ENCODE measurements at regions not wholly inside any gene's neighbourhood (a gene's known extent, or its start where the extent isn't known, plus 50 kb on each side); places are given as distances from the start of the nearest gene placed in this dataset.

GRCh38 chr1:81375884-81376548 is 424.7 kb upstream of the ADGRL2 start:
- POLR2A ChIA-PET: no interaction called here
- no peak overlapping the region for H3K27ac Mint-ChIP-seq (ENCODE audit: unreplicated experiment)
- H3K4me3 ChIP-seq (ENCODE audit: low read depth, low read length): no peak overlapping the region
- CTCF ChIA-PET: no interaction called here
- H3K9me3 Mint-ChIP-seq (ENCODE audit: unreplicated experiment): no peaks in the 10 kb centered on the region
- H3K27me3 Mint-ChIP-seq (ENCODE audit: insufficient read depth, unreplicated experiment): no peaks in the 10 kb centered on the region
- H3K9me3 ChIP-seq: no peaks in the 10 kb centered on the region
- no peak overlapping the region for H3K4me3 Mint-ChIP-seq (ENCODE audit: unreplicated experiment)
- BruUV-seq (replicated peaks): no TSS peak
- H3K27me3 ChIP-seq (replicated peaks; ENCODE audit: control insufficient read depth, insufficient read depth, low read length): no peaks in the 10 kb centered on the region
- no peaks in the 10 kb centered on the region for H3K4me1 ChIP-seq
- H3K36me3 Mint-ChIP-seq (ENCODE audit: insufficient read depth, unreplicated experiment): no peaks in the 10 kb centered on the region
- no peaks in the 10 kb centered on the region for H3K36me3 ChIP-seq (ENCODE audit: control insufficient read depth, insufficient read depth, low read length)
- intact Hi-C loops (cut with micrococcal nuclease; ENCODE audit: unreplicated experiment): no loop called here
- no peak for TF ChIP-seq CTCF (IDR thresholded peaks at IDR 0.05; ENCODE audit: insufficient read depth in 1 of 2, low read depth in 1 of 2, low read length in 1 of 2, severe bottlenecking in 1 of 2, unreplicated experiment in 1 of 2)
- DNase-seq: no peak
- H3K4me1 Mint-ChIP-seq (ENCODE audit: low read depth, unreplicated experiment): no peaks in the 10 kb centered on the region

- no peaks in the 10 kb centered on the region for H3K4me1 Mint-ChIP-seq (ENCODE audit: low read depth, unreplicated experiment)
- H3K27me3 Mint-ChIP-seq (ENCODE audit: insufficient read depth, unreplicated experiment): no peaks in the 10 kb centered on the region
- no peak for DNase-seq
- H3K4me1 ChIP-seq: no peaks in the 10 kb centered on the region
- no peak overlapping the region for H3K4me3 ChIP-seq (ENCODE audit: low read depth, low read length)
- no peak overlapping the region for H3K4me3 Mint-ChIP-seq (ENCODE audit: unreplicated experiment)
- no peak for TF ChIP-seq CTCF (IDR thresholded peaks at IDR 0.05; ENCODE audit: insufficient read depth in 1 of 2, low read depth in 1 of 2, low read length in 1 of 2, severe bottlenecking in 1 of 2, unreplicated experiment in 1 of 2)
- no peaks in the 10 kb centered on the region for H3K9me3 ChIP-seq
- H3K27me3 ChIP-seq (replicated peaks; ENCODE audit: control insufficient read depth, insufficient read depth, low read length): no peaks in the 10 kb centered on the region
- CTCF ChIA-PET: no interaction called here
- no peaks in the 10 kb centered on the region for H3K9me3 Mint-ChIP-seq (ENCODE audit: unreplicated experiment)
- no peaks in the 10 kb centered on the region for H3K36me3 ChIP-seq (ENCODE audit: control insufficient read depth, insufficient read depth, low read length)
- POLR2A ChIA-PET: no interaction called here
- no TSS peak for BruUV-seq (replicated peaks)
- intact Hi-C loops (cut with micrococcal nuclease; ENCODE audit: unreplicated experiment): no loop called here
- H3K27ac Mint-ChIP-seq (ENCODE audit: unreplicated experiment): no peak overlapping the region
- H3K36me3 Mint-ChIP-seq (ENCODE audit: insufficient read depth, unreplicated experiment): no peaks in the 10 kb centered on the region
Measured at GRCh38 chr1:81374481-81374880, 426.3 kb upstream of the ADGRL2 start.

- Histone ChIP-seq H3K4me1 (no peaks in the 10 kb centered on the region), H3K9me3 (no peaks in the 10 kb centered on the region), H3K27me3 (replicated peaks; ENCODE audit: control insufficient read depth, insufficient read depth, low read length) (no peaks in the 10 kb centered on the region), H3K36me3 (ENCODE audit: control insufficient read depth, insufficient read depth, low read length) (no peaks in the 10 kb centered on the region), H3K4me3 (ENCODE audit: low read depth, low read length) (no peak overlapping the region)
- Mint-ChIP-seq H3K4me1 (ENCODE audit: low read depth, unreplicated experiment) (no peaks in the 10 kb centered on the region), H3K36me3 (ENCODE audit: insufficient read depth, unreplicated experiment) (no peaks in the 10 kb centered on the region), H3K9me3 (ENCODE audit: unreplicated experiment) (no peaks in the 10 kb centered on the region), H3K27ac (ENCODE audit: unreplicated experiment) (no peak overlapping the region), H3K27me3 (ENCODE audit: insufficient read depth, unreplicated experiment) (no peaks in the 10 kb centered on the region), H3K4me3 (ENCODE audit: unreplicated experiment) (no peak overlapping the region)
- ChIA-PET CTCF (no interaction called here), POLR2A (no interaction called here)
- no TSS peak for BruUV-seq (replicated peaks)
- intact Hi-C loops (cut with micrococcal nuclease; ENCODE audit: unreplicated experiment): no loop called here
- no peak for TF ChIP-seq CTCF (IDR thresholded peaks at IDR 0.05; ENCODE audit: insufficient read depth in 1 of 2, low read depth in 1 of 2, low read length in 1 of 2, severe bottlenecking in 1 of 2, unreplicated experiment in 1 of 2)
- no peak for DNase-seq
Measured at GRCh38 chr1:81371864-81372263, 428.9 kb upstream of the ADGRL2 start.

Data from Caco-2 (cell line).